DND-41 (cell line): ENCODE measurements at regions not wholly inside any gene's neighbourhood (a gene's known extent, or its start where the extent isn't known, plus 50 kb on each side); places are given as distances from the start of the nearest gene placed in this dataset.
"Not testable (repeated sequence)": the region's sequence is repeated elsewhere in the genome, so short reads cannot be mapped to it uniquely, and the experiment has no call there.

Experiments used
- ATAC-seq: fragments of 200-7000 bp; cut with Tn5 transposase; 3 replicates; pipeline ENCODE4 v1.9.1; 2021; ENCODE audit warnings: low read depth; ENCODE audit not compliant: insufficient read depth
- DNase-seq: peaks from one replicate; pipeline ENCODE4 v3.0.0-alpha.2; 2020
- H2AFZ ChIP-seq: 2 replicates; pipeline ENCODE4 v1.6.0; 2012; ENCODE audit warnings: low read depth, low read length
- H3K27ac ChIP-seq: 2 replicates; pipeline ENCODE4 v1.5.1; 2012; ENCODE audit warnings: low read length, inconsistent platforms
- H3K27me3 ChIP-seq: fragments of 200-600 bp; sonication (generic); 2 replicates; pipeline ENCODE4 v1.6.0; 2012; ENCODE audit warnings: low read length, mild to moderate bottlenecking, inconsistent platforms; ENCODE audit not compliant: insufficient read depth, poor library complexity
- H3K36me3 ChIP-seq: 2 replicates; pipeline ENCODE4 v1.5.1; 2012; ENCODE audit warnings: low read length, inconsistent platforms; ENCODE audit not compliant: insufficient read depth
- H3K4me1 ChIP-seq: 2 replicates; pipeline ENCODE4 v1.5.1; 2012; ENCODE audit warnings: mild to moderate bottlenecking, low read length; ENCODE audit not compliant: insufficient read depth
- H3K4me2 ChIP-seq: 2 replicates; pipeline ENCODE4 v1.6.0; 2012; ENCODE audit warnings: mild to moderate bottlenecking, moderate library complexity, low read length, inconsistent platforms; ENCODE audit not compliant: insufficient read depth
- H3K4me3 ChIP-seq, 2 experiments: fragments of 200-600 bp in 1 of 2; shearing (Covaris generic) in 1 of 2; 2 replicates each; pipeline ENCODE4 v1.5.1; 2012 to 2016; ENCODE audit warnings: inconsistent platforms in 2 of 2, low read length in 2 of 2, mild to moderate bottlenecking in 2 of 2, low read depth in 1 of 2, moderate library complexity in 1 of 2
- H3K79me2 ChIP-seq: 2 replicates; pipeline ENCODE4 v1.6.0; 2012; ENCODE audit warnings: low read length, inconsistent platforms; ENCODE audit not compliant: insufficient read depth
- H3K9ac ChIP-seq: 2 replicates; pipeline ENCODE4 v1.6.0; 2012; ENCODE audit warnings: low read depth, mild to moderate bottlenecking, inconsistent platforms, low read length, moderate library complexity
- H3K9me3 ChIP-seq: 2 replicates; pipeline ENCODE4 v1.5.1; 2012; ENCODE audit warnings: low read length, moderate library complexity, mild to moderate bottlenecking, inconsistent platforms; ENCODE audit not compliant: insufficient read depth, severe bottlenecking
- H4K20me1 ChIP-seq: 2 replicates; pipeline ENCODE4 v1.6.0; 2012; ENCODE audit warnings: low read length; ENCODE audit not compliant: insufficient read depth
- CTCF ChIP-seq: IDR thresholded peaks from 2 replicates; pipeline ENCODE4 v1.5.1; 2012; ENCODE audit warnings: borderline replicate concordance, low read length, moderate library complexity, mild to moderate bottlenecking; ENCODE audit not compliant: poor library complexity, severe bottlenecking; ENCODE audit errors: extremely low read depth
- EZH2 ChIP-seq: IDR thresholded peaks from 3 replicates; pipeline ENCODE4 v1.6.1; 2012; ENCODE audit warnings: borderline replicate concordance, low read depth, mild to moderate bottlenecking, moderate library complexity, low read length, inconsistent platforms; ENCODE audit not compliant: severe bottlenecking

GRCh38 chr2:31810200-31810917, 200.4 kb downstream of the MEMO1 start:
- no peak overlapping the region for H3K9ac ChIP-seq
- H3K79me2 ChIP-seq = no peaks in the 10 kb centered on the region
- DNase-seq = no peak
- ATAC-seq = no peak
- no peaks in the 10 kb centered on the region for H3K36me3 ChIP-seq
- H3K9me3 ChIP-seq = no peaks in the 10 kb centered on the region
- H3K27ac ChIP-seq = no peak overlapping the region
- no peaks in the 10 kb centered on the region for H3K4me1 ChIP-seq
- no peak overlapping the region for H3K4me3 ChIP-seq
- H3K27me3 ChIP-seq = no peaks in the 10 kb centered on the region
- H2AFZ ChIP-seq = no peak overlapping the region
- H4K20me1 ChIP-seq = no peaks in the 10 kb centered on the region
- no peak overlapping the region for H3K4me2 ChIP-seq
- TF ChIP-seq CTCF (no peak), EZH2 (no peak)

- Histone ChIP-seq H4K20me1 (no peaks in the 10 kb centered on the region), H3K27me3 (no peaks in the 10 kb centered on the region), H2AFZ (no peak overlapping the region), H3K79me2 (no peaks in the 10 kb centered on the region), H3K9me3 (no peaks in the 10 kb centered on the region), H3K9ac (no peak overlapping the region), H3K4me1 (no peaks in the 10 kb centered on the region), H3K4me3 (no peak overlapping the region), H3K27ac (no peak overlapping the region), H3K36me3 (no peaks in the 10 kb centered on the region), H3K4me2 (no peak overlapping the region)
- TF ChIP-seq EZH2 = no peak
- no peak for TF ChIP-seq CTCF
- ATAC-seq (no peak), DNase-seq (no peak)
These were observed 205.1 kb downstream of the MEMO1 start for GRCh38 chr2:31805688-31806087.

- not testable (repeated sequence) for H3K36me3 ChIP-seq, H3K27ac ChIP-seq, H3K4me3 ChIP-seq, H3K4me2 ChIP-seq, ATAC-seq, H2AFZ ChIP-seq, H4K20me1 ChIP-seq, H3K9me3 ChIP-seq, H3K9ac ChIP-seq, H3K79me2 ChIP-seq, DNase-seq, H3K27me3 ChIP-seq, H3K4me1 ChIP-seq
These were observed 207.2 kb downstream of the MEMO1 start for GRCh38 chr2:31803481-31804153.

- H3K4me3 ChIP-seq = no peak overlapping the region
- DNase-seq (no peak), ATAC-seq (no peak)
- TF ChIP-seq CTCF = no peak
- no peak for TF ChIP-seq EZH2
- H3K4me1 ChIP-seq = no peaks in the 10 kb centered on the region
- H3K9me3 ChIP-seq = no peaks in the 10 kb centered on the region
- no peaks in the 10 kb centered on the region for H3K79me2 ChIP-seq
- H3K9ac ChIP-seq = no peak overlapping the region
- no peaks in the 10 kb centered on the region for H3K36me3 ChIP-seq
- H4K20me1 ChIP-seq = no peaks in the 10 kb centered on the region
- H3K27me3 ChIP-seq = no peaks in the 10 kb centered on the region
- no peak overlapping the region for H3K27ac ChIP-seq
- H3K4me2 ChIP-seq = no peak overlapping the region
- H2AFZ ChIP-seq = no peak overlapping the region
These were observed 208.1 kb downstream of the MEMO1 start for GRCh38 chr2:31802711-31803110.

GRCh38 chr2:31799282-31799681, 211.5 kb downstream of the MEMO1 start:
- not testable (repeated sequence) for H3K4me2 ChIP-seq, H3K9me3 ChIP-seq, H3K27me3 ChIP-seq, DNase-seq, H2AFZ ChIP-seq, H3K4me1 ChIP-seq, H3K4me3 ChIP-seq, H3K9ac ChIP-seq, H3K27ac ChIP-seq, ATAC-seq, H3K36me3 ChIP-seq, H4K20me1 ChIP-seq, H3K79me2 ChIP-seq
